ENCODE measurements at regions not wholly inside any gene's neighbourhood (a gene's known extent, or its start where the extent isn't known, plus 50 kb on each side); places are given as distances from the start of the nearest gene placed in this dataset.
A peak's percentile ranks its signal among the peaks of the same experiment; 100 is the strongest.

- H4K8ac ChIP-seq (ENCODE audit: extremely low read depth, insufficient read depth, low read length), result no peak overlapping the region
- no peak overlapping the region for H2BK5ac ChIP-seq (ENCODE audit: low read depth, low read length)
- no peaks in the 10 kb centered on the region for H3K27me3 ChIP-seq (replicated peaks in 1 of 4; ENCODE audit: control insufficient read depth in 3 of 4, extremely low read depth in 1 of 4, insufficient read depth in 3 of 4, low read length in 3 of 4)
- ChIA-PET CTCF (ENCODE audit: partially characterized antibody) (interaction anchor here (1.3 kb wide), 1 partner anchor 316 kb away, joined by 3 read pairs; no protein-coding TSS in a partner anchor), POLR2A (ENCODE audit: partially characterized antibody) (no interaction called here)
- no peak overlapping the region for H2BK20ac ChIP-seq (ENCODE audit: low read length)
- H3K4me2 ChIP-seq (ENCODE audit: insufficient read depth in 1 of 2, low read depth in 2 of 2, low read length in 2 of 2), result no peak overlapping the region
- no peak overlapping the region for H2BK120ac ChIP-seq (replicated peaks; ENCODE audit: low read depth, low read length)
- no peaks in the 10 kb centered on the region for H3K79me2 ChIP-seq (ENCODE audit: control insufficient read depth in 1 of 2, insufficient read depth in 2 of 2, low read length in 2 of 2)
- TF ChIP-seq TAF1 (IDR thresholded peaks at IDR 0.05; ENCODE audit: low read depth, low read length), result no peak
- no peaks in the 10 kb centered on the region for H3K9me3 ChIP-seq (ENCODE audit: insufficient read depth in 2 of 2, low read depth in 1 of 2, low read length in 1 of 2)
- no peak overlapping the region for H2BK12ac ChIP-seq (ENCODE audit: low read depth, low read length)
- no peak overlapping the region for H4K5ac ChIP-seq (ENCODE audit: insufficient read length, low read depth, low read length)
- 0 out of 2 replicates have a peak overlapping the region, but pooled peaks have one; percentile 72 for H2BK15ac ChIP-seq (ENCODE audit: low read length)
- WGBS, 2 experiments (ENCODE audit: extremely low coverage in 1 of 2, insufficient coverage in 1 of 2, insufficient read length in 1 of 2, insufficient replicate concordance in 2 of 2, low coverage in 1 of 2, low lambda C conversion rate in 2 of 2, missing lambda C conversion rate in 1 of 2), result 95% methylated on average over 1 of the region's 1 CpG; no CpG with 5 or more reads in 1 of the 2 experiments
- H3K23me2 ChIP-seq (ENCODE audit: low read depth, low read length), result peaks cover 2% of the 10 kb centered on the region; the same call in 1 of the 2 replicates
- no peak overlapping the region for H3K4ac ChIP-seq (replicated peaks; ENCODE audit: insufficient read length, low read depth, low read length)
- H3K27ac ChIP-seq (ENCODE audit: low read depth, low read length), result no peak overlapping the region
- H3K79me1 ChIP-seq (ENCODE audit: low read depth, low read length), result no peaks in the 10 kb centered on the region
- no peak overlapping the region for H3K9ac ChIP-seq (replicated peaks in 1 of 4; ENCODE audit: extremely low read depth in 1 of 4, low read depth in 3 of 4, low read length in 3 of 4)
- no peak for FAIRE-seq
- H3K23ac ChIP-seq (ENCODE audit: insufficient read length), result no peak overlapping the region
- H3K18ac ChIP-seq (ENCODE audit: extremely low read depth, low read length), result no peak overlapping the region
- H3K4me1 ChIP-seq (replicated peaks in 1 of 4; ENCODE audit: control insufficient read depth in 3 of 4, insufficient read depth in 4 of 4, low read length in 3 of 4), result peaks cover 0 to 5% (median 3%) of the 10 kb centered on the region in 4 experiments; a peak in 5 of 7 replicates
- DNase-seq (ENCODE audit: low read depth in 1 of 2, low spot score in 2 of 2), result no peak
- H3K4me3 ChIP-seq (ENCODE audit: extremely low read depth in 1 of 4, insufficient read depth in 2 of 4, low read depth in 3 of 4, low read length in 4 of 4), result no peak overlapping the region
- H2AK5ac ChIP-seq (ENCODE audit: low read depth, low read length), result no peak overlapping the region
- no peak overlapping the region for H3K56ac ChIP-seq (replicated peaks; ENCODE audit: insufficient read length, low read depth, low read length)
- no peak overlapping the region for H3K14ac ChIP-seq (ENCODE audit: insufficient read length)
- no peaks in the 10 kb centered on the region for H4K20me1 ChIP-seq (replicated peaks in 1 of 2; ENCODE audit: control insufficient read depth in 1 of 2, insufficient read depth in 2 of 2, low read length in 2 of 2)
- no peak overlapping the region for H2AFZ ChIP-seq (ENCODE audit: low read length)
- no peak overlapping the region for H4K91ac ChIP-seq (replicated peaks; ENCODE audit: insufficient read length, low read length)
- no peaks in the 10 kb centered on the region for H3K36me3 ChIP-seq (ENCODE audit: control insufficient read depth in 2 of 4, insufficient read depth in 4 of 4, low read length in 3 of 4)
Observed at GRCh38 chr2:236744716-236745115, 175.1 kb downstream of the ACKR3 start.

All from H1 (cell line).